ENCODE measurements at regions not wholly inside any gene's neighbourhood (a gene's known extent, or its start where the extent isn't known, plus 50 kb on each side); places are given as distances from the start of the nearest gene placed in this dataset.

DNA sequence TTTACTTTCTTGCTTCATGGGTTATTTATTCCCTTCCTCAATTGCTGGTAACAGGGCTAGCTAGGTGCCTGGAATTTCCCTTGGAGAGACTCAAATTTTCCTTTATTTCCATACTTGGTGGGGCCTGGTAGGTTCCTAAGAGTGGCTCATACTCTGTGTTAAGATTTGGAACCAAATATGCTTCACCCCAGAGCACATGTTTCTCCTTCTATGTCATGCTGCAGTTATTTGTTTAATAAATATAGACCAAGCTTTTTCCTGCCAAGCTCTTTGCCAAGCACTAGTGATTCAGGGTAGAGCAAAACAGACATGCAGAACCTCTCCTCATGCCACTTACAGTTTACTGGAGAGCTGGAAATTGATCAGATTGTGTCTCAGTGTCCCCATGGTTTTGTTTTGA is 290.3 kb upstream of the SGCD start:
- H3K27ac ChIP-seq, result peak overlapping the region; percentile 19
- TF ChIP-seq, protein P1, sequence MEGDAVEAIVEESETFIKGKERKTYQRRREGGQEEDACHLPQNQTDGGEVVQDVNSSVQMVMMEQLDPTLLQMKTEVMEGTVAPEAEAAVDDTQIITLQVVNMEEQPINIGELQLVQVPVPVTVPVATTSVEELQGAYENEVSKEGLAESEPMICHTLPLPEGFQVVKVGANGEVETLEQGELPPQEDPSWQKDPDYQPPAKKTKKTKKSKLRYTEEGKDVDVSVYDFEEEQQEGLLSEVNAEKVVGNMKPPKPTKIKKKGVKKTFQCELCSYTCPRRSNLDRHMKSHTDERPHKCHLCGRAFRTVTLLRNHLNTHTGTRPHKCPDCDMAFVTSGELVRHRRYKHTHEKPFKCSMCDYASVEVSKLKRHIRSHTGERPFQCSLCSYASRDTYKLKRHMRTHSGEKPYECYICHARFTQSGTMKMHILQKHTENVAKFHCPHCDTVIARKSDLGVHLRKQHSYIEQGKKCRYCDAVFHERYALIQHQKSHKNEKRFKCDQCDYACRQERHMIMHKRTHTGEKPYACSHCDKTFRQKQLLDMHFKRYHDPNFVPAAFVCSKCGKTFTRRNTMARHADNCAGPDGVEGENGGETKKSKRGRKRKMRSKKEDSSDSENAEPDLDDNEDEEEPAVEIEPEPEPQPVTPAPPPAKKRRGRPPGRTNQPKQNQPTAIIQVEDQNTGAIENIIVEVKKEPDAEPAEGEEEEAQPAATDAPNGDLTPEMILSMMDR (conservative IDR thresholded peaks at IDR 0.05), result no peak

GRCh38 chr5:156037151-156037909 is 289.6 kb upstream of the SGCD start:
- peak overlapping the region; percentile 19 for H3K27ac ChIP-seq
- TF ChIP-seq, protein P1 (conservative IDR thresholded peaks at IDR 0.05), result no peak

DNA sequence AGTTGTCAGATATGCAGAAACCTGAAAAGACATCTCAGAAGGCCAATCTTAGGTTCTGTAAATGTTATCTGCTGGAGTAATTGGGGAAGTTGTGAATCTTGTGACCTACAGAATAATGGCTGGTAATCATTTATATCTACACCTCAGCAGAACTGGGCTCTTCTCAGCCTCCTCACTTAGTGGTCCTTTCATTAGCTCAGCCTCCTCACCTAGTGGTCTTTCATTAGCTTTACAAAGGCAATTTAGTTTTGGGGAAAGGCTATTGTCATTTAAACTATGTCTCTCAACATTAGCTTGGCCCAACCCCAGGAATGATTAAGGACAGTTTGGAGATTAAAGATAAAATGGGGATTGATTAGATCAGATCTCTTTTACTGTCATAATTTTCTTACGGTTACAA is 284.2 kb upstream of the SGCD start:
- TF ChIP-seq, protein P1 (conservative IDR thresholded peaks at IDR 0.05), result no peak
- H3K27ac ChIP-seq, result peak overlapping the region; percentile 22

DNA sequence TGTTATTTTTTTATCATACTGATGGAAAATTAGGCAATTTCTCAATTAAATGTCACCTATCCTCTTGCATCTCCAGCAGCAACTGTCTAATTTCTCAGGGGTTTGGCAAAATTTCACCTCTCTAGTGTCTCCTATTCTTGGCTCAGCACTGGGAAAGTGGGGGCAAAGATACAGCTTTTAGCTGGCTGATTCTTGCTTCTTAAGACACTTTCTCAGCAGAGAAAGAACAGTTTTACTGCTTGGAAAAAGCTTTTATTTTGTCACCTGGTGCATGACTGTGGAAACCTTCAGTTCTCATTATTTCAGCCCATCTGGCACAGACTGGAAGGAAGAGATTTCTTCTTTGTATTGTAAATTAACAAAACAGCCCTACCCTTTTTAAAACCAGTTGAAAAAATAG is 283.6 kb upstream of the SGCD start:
- peak overlapping the region; percentile 22 for H3K27ac ChIP-seq

DNA sequence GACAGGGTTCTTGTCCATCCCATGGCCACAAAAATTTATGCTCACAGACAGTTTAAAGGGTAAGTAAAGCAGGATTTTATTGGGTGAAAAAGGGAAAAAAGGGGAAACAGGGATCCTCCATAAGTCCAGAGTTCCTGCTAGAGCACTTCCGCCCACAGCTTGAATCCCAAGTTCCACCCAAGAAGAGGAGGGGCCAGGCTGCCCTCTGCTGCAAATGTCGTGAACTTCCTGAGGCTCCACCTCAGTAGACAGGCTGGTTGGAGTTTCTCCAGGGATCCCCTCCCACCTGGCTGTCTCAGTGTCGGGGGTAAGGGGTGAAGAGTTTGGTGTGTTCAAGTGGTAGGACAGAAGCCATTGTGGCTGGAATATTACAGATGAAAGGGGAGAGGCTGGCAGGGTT is 275.0 kb upstream of the SGCD start:
- no peak overlapping the region for H3K27ac ChIP-seq
- TF ChIP-seq, protein P1 (conservative IDR thresholded peaks at IDR 0.05), result no peak; the same call in 1 of the 2 replicates

More for the DNA sequence above, 283.6 kb upstream of the SGCD start:
- TF ChIP-seq, protein P1 (conservative IDR thresholded peaks at IDR 0.05), result no peak

GRCh38 chr5:156052656-156053055 is 274.3 kb upstream of the SGCD start:
- no peak overlapping the region for H3K27ac ChIP-seq
- TF ChIP-seq, protein P1 (conservative IDR thresholded peaks at IDR 0.05), result no peak

DNA sequence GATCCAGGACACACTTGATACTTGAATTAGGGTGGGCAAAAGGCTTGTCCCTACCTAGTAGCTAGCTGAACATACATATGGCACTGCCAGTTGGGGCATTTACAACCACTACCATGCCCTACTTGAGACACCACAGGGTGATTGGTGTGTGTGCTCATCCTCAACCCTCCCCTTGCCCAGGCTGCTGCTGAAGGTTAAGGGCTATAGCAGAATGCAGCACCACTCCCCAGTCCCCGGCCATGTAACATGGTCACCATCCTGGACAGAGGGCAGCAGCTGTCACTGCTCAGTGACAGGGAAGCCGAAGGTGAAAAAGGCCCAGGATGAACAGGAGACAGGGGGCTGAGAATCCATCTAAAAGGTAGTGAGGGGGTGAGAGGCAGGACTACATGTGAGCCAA is 273.9 kb upstream of the SGCD start:
- TF ChIP-seq, protein P1 (conservative IDR thresholded peaks at IDR 0.05), result no peak

More for the DNA sequence above, 273.9 kb upstream of the SGCD start:
- H3K27ac ChIP-seq, result no peak overlapping the region
